Right lobe of liver (tissue), 4 donors: ENCODE measurements at regions not wholly inside any gene's neighbourhood (a gene's known extent, or its start where the extent isn't known, plus 50 kb on each side); places are given as distances from the start of the nearest gene placed in this dataset.

Source experiments
- CTCF ChIP-seq, 4 donors: fragments of 200-600 bp in 3 of 4; fragments of 450-650 bp in 1 of 4; IDR thresholded peaks; one replicate each; pipeline versions ENCODE4 v1.5.1 to v1.8.0; 2016 to 2022; ENCODE audit warnings: antibody characterized with exemption in 4 of 4, mild to moderate bottlenecking in 2 of 4
- POLR2A ChIP-seq: fragments of 450-650 bp; IDR thresholded peaks from one replicate; pipeline ENCODE4 v1.6.1; 2017; ENCODE audit warnings: antibody characterized with exemption, mild to moderate bottlenecking
- donor health status: DM: no; HTN: no; CAD: no.
- donor health status: DM: no; HTN: no; CAD: no.
- donor health status: DM: no; HTN: yes; CAD: no.

- TF ChIP-seq CTCF (IDR thresholded peaks at IDR 0.05) (no peak), POLR2A (no peak)
These were observed 53.9 kb upstream of the CRHR1 start for GRCh38 chr17:45730192-45730591.
